CD4-positive, CD25-positive, alpha-beta regulatory T cell (primary cell): ENCODE measurements at regions not wholly inside any gene's neighbourhood (a gene's known extent, or its start where the extent isn't known, plus 50 kb on each side); places are given as distances from the start of the nearest gene placed in this dataset.

Experiments
- ATAC-seq, 2 donors: fragments of 150-1000 bp; cut with Tn5 transposase; one replicate each; pipeline ENCODE4 v1.10.0; 2021; ENCODE audit warnings: low read depth in 2 of 2, moderate number of reproducible peaks in 2 of 2, moderate library complexity in 1 of 2
- DNase-seq, 3 donors: peaks; one replicate each; pipeline versions ENCODE4 v3.0.0 to v3.0.0-alpha.2; 2012 to 2022; ENCODE audit warnings: mixed read lengths in 1 of 3
- H3K27ac ChIP-seq: one replicate; pipeline ENCODE4 v1.7.0; 2013; ENCODE audit warnings: mild to moderate bottlenecking, low read length; ENCODE audit not compliant: insufficient read depth, poor library complexity, severe bottlenecking
- H3K27me3 ChIP-seq: one replicate; pipeline ENCODE4 v1.7.0; 2013; ENCODE audit warnings: low read length; ENCODE audit not compliant: control insufficient read depth, insufficient read depth
- H3K36me3 ChIP-seq: one replicate; pipeline ENCODE4 v1.7.0; 2013; ENCODE audit warnings: mild to moderate bottlenecking, low read length, moderate library complexity; ENCODE audit not compliant: control insufficient read depth, insufficient read depth
- H3K4me1 ChIP-seq: 2 replicates; pipeline ENCODE4 v1.7.0; 2013; ENCODE audit warnings: mild to moderate bottlenecking, low read length; ENCODE audit not compliant: insufficient read depth, control insufficient read depth, poor library complexity, severe bottlenecking
- H3K4me3 ChIP-seq: one replicate; pipeline ENCODE4 v1.7.0; 2013; ENCODE audit warnings: low read depth, mild to moderate bottlenecking, low read length, moderate library complexity
- H3K9me3 ChIP-seq, 2 experiments: 1 replicate in 1 of 2; 2 replicates in 1 of 2; pipeline ENCODE4 v1.7.0; 2013; ENCODE audit warnings: low read length in 2 of 2, mild to moderate bottlenecking in 1 of 2, moderate library complexity in 1 of 2; ENCODE audit not compliant: control insufficient read depth in 2 of 2
- H3K27ac Mint-ChIP-seq, 3 donors: one replicate each; pipeline ENCODE4 v1.8.0; 2020 to 2022; ENCODE audit warnings: mild to moderate bottlenecking in 3 of 3, mixed read lengths in 3 of 3, moderate library complexity in 2 of 3
- H3K27me3 Mint-ChIP-seq: one replicate; pipeline ENCODE4 v1.8.0; 2022; ENCODE audit warnings: mild to moderate bottlenecking, mixed read lengths
- H3K36me3 Mint-ChIP-seq: one replicate; pipeline ENCODE4 v1.8.0; 2020; ENCODE audit warnings: mixed read lengths
- H3K4me1 Mint-ChIP-seq, 4 donors: one replicate each; pipeline ENCODE4 v1.8.0; 2020 to 2022; ENCODE audit warnings: mixed read lengths in 4 of 4, mild to moderate bottlenecking in 1 of 4
- H3K4me3 Mint-ChIP-seq, 4 donors: one replicate each; pipeline ENCODE4 v1.8.0; 2020 to 2022; ENCODE audit warnings: mild to moderate bottlenecking in 4 of 4, mixed read lengths in 4 of 4, moderate library complexity in 3 of 4
- H3K9me3 Mint-ChIP-seq, 7 donors: one replicate each; pipeline ENCODE4 v1.8.0; 2020 to 2022; ENCODE audit warnings: mixed read lengths in 7 of 7, mild to moderate bottlenecking in 3 of 7, moderate library complexity in 2 of 7

DNA sequence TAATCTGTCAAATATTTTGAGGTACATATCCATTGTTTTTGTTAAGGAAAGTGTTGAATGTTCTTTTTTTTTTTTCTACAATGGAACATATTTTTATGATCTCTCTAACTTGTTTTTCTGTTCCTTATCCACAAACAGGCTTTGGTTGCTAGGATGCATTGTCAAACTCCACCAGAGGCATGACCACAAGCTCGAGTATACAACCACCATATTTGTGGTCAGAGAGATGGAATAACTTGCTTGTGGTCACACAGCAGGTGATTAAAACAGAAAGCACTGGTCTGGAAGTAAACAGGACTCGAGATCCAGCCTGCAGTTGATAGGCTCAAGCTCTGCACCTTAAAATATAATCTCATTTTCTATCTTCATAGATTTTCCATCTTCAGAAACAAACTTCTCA, 105.8 kb upstream of the ADAMTS18 start:
- no peak overlapping the region for H3K27ac ChIP-seq
- DNase-seq: no peak
- H3K36me3 Mint-ChIP-seq: no peaks in the 10 kb centered on the region
- H3K27me3 ChIP-seq: no peaks in the 10 kb centered on the region
- no peak overlapping the region for H3K4me3 Mint-ChIP-seq
- no peaks in the 10 kb centered on the region for H3K4me1 ChIP-seq
- H3K36me3 ChIP-seq: no peaks in the 10 kb centered on the region
- H3K27me3 Mint-ChIP-seq: no peaks in the 10 kb centered on the region
- H3K4me3 ChIP-seq: no peak overlapping the region
- no peak for ATAC-seq
- no peaks in the 10 kb centered on the region for H3K9me3 ChIP-seq
- H3K4me1 Mint-ChIP-seq: no peaks in the 10 kb centered on the region
- H3K27ac Mint-ChIP-seq: no peak overlapping the region
- H3K9me3 Mint-ChIP-seq: peaks cover 0 to 2% (median 0%) of the 10 kb centered on the region in 7 donors

DNA sequence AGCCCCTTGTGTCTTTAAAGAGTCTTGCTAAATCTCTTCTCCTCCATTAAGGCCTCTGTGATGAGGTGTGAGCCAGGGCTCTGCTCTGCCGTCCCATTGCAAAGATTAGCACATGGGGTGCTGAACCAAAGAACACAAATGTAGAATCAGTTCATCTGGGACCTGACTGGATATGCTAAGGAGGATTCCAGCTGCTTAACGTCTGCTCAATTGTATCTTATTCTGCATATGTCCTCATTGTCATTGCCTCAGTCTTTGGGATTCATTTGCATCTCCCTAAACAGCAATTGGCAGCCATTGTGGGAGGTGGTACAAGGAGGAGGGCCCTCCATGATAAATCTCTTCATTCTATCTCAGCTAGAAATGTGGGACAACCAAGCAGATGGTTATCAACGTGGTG, 106.3 kb upstream of the ADAMTS18 start:
- Histone ChIP-seq H3K27ac (no peak overlapping the region), H3K4me1 (no peaks in the 10 kb centered on the region), H3K4me3 (no peak overlapping the region), H3K9me3 (no peaks in the 10 kb centered on the region), H3K27me3 (no peaks in the 10 kb centered on the region), H3K36me3 (no peaks in the 10 kb centered on the region)
- H3K4me1 Mint-ChIP-seq: no peaks in the 10 kb centered on the region
- H3K27me3 Mint-ChIP-seq: no peaks in the 10 kb centered on the region
- no peak overlapping the region for H3K4me3 Mint-ChIP-seq
- H3K9me3 Mint-ChIP-seq: peaks cover 0 to 2% (median 0%) of the 10 kb centered on the region in 7 donors
- no peak for ATAC-seq
- H3K36me3 Mint-ChIP-seq: no peaks in the 10 kb centered on the region
- no peak for DNase-seq
- no peak overlapping the region for H3K27ac Mint-ChIP-seq

DNA sequence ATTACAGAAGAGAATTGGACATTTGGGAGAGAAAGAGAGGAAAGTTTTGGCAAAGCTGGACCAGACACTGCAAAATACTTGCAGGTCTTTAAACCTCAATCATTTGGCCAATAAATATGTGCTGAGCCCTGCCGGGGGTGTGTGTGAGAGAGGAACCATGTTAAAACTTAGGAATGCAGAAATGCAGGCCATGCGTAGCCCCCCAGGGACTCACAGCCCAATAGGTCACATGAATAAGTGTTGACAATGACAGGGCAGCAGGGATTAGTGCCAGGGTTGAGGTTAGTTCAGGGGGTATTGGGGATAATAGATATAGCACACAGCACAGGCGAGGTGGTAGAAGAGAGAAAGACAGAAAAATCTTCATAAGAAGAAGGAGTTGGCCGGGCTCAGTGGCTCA, 113.3 kb upstream of the ADAMTS18 start:
- DNase-seq (no peak), ATAC-seq (no peak)
- Histone ChIP-seq H3K27ac (no peak overlapping the region), H3K4me1 (no peaks in the 10 kb centered on the region), H3K9me3 (no peaks in the 10 kb centered on the region), H3K36me3 (no peaks in the 10 kb centered on the region), H3K27me3 (no peaks in the 10 kb centered on the region), H3K4me3 (no peak overlapping the region)
- Mint-ChIP-seq H3K9me3 (no peaks in the 10 kb centered on the region), H3K36me3 (no peaks in the 10 kb centered on the region), H3K4me1 (no peaks in the 10 kb centered on the region), H3K27ac (no peak overlapping the region), H3K4me3 (no peak overlapping the region), H3K27me3 (no peaks in the 10 kb centered on the region)

DNA sequence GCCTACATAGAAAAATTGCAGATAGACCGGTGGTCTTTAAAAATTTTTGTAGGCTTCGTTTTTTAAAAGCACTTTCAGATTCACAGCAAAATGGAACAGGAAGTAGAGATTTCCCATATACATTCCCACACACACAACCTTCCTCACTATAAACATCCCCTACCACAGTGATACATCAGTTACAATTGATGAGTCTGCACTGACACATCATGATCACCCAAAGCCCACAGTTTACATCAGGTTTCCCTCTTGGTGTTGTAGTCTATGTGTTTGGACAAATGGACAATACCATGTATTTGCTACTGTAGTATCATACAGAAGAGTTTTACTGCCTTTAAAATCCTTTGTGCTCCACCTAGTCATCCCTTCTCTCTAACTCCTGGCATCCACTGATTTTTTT, 113.9 kb upstream of the ADAMTS18 start:
- no peak overlapping the region for H3K27ac Mint-ChIP-seq

DNA sequence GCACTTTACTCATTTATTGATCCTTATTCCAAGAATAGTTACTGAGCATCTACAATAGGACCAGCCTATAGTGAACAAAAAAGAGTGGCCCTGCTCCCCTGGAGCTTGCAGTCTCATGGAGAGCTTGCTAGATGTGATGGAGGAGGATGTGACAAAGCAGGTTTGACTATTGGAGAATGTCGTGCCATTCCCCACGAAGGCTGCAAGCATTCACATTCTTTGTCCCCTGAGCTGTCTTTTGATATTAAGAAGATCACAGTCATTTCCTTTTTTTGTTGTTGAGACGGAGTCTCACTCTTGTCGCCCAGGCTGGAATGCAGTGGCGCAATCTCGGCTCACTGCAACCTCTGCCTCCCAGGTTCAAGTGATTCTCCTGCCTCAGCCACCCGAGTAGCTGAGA, 115.0 kb upstream of the ADAMTS18 start:
- H3K4me1 Mint-ChIP-seq: no peaks in the 10 kb centered on the region
- no peaks in the 10 kb centered on the region for H3K4me1 ChIP-seq
- no peak for ATAC-seq
- no peaks in the 10 kb centered on the region for H3K36me3 Mint-ChIP-seq
- no peaks in the 10 kb centered on the region for H3K9me3 ChIP-seq
- H3K27me3 ChIP-seq: no peaks in the 10 kb centered on the region
- no peak overlapping the region for H3K4me3 Mint-ChIP-seq
- H3K36me3 ChIP-seq: no peaks in the 10 kb centered on the region
- no peak overlapping the region for H3K4me3 ChIP-seq
- no peak overlapping the region for H3K27ac Mint-ChIP-seq
- no peak overlapping the region for H3K27ac ChIP-seq
- H3K9me3 Mint-ChIP-seq: no peaks in the 10 kb centered on the region
- no peaks in the 10 kb centered on the region for H3K27me3 Mint-ChIP-seq
- no peak for DNase-seq

More for the DNA sequence above, 113.9 kb upstream of the ADAMTS18 start:
- H3K4me1 Mint-ChIP-seq: no peaks in the 10 kb centered on the region
- no peaks in the 10 kb centered on the region for H3K9me3 ChIP-seq
- DNase-seq (no peak), ATAC-seq (no peak)
- no peak overlapping the region for H3K27ac ChIP-seq
- no peaks in the 10 kb centered on the region for H3K36me3 Mint-ChIP-seq
- no peak overlapping the region for H3K4me3 ChIP-seq
- H3K36me3 ChIP-seq: no peaks in the 10 kb centered on the region
- no peaks in the 10 kb centered on the region for H3K27me3 Mint-ChIP-seq
- no peak overlapping the region for H3K4me3 Mint-ChIP-seq
- H3K4me1 ChIP-seq: no peaks in the 10 kb centered on the region
- H3K27me3 ChIP-seq: no peaks in the 10 kb centered on the region
- no peaks in the 10 kb centered on the region for H3K9me3 Mint-ChIP-seq

DNA sequence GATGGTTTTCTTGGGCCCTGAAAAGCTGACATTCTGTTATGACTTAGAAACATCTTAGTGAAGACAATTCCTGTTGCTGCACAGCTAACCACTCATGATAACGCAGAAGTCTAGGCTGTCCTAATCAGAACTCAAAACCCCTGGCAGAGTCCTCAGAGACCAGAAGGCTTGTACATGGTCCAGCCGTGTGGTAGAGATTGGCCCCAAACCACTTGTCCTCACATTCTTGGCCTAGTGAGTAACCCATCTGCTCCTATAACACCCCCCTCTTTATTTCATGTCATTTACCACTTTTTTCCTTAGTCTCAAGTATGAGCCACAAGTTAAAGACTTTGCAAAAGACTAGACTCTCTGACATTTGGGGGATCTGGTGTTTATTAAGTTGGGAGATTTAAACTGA, 116.5 kb upstream of the ADAMTS18 start:
- Mint-ChIP-seq H3K27ac (no peak overlapping the region), H3K27me3 (no peaks in the 10 kb centered on the region), H3K9me3 (no peaks in the 10 kb centered on the region), H3K4me1 (no peaks in the 10 kb centered on the region), H3K36me3 (no peaks in the 10 kb centered on the region), H3K4me3 (no peak overlapping the region)
- H3K36me3 ChIP-seq: no peaks in the 10 kb centered on the region
- H3K4me1 ChIP-seq: no peaks in the 10 kb centered on the region
- no peak overlapping the region for H3K27ac ChIP-seq
- ATAC-seq (no peak), DNase-seq (no peak)
- no peak overlapping the region for H3K4me3 ChIP-seq
- H3K27me3 ChIP-seq: no peaks in the 10 kb centered on the region
- no peaks in the 10 kb centered on the region for H3K9me3 ChIP-seq

DNA sequence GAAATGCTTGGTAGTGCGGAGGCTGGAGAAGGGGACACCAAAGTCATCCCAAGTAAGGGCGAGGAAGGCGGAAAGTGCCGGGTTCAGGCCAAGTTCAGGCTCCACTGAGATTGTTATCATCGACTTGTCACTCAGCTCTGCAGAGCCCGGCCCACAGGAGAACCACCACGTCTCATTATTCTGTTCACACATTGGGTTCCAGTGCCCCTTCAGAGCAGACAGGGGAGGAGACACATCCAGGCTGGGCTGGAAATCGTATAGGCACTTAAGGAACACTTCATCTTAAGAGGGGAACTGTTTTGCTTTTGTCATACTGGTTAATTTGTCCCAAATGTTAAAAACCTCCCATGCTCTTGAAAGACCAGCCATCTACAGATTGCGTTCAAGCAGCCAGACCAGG, 118.3 kb upstream of the ADAMTS18 start:
- H3K4me1 Mint-ChIP-seq: no peaks in the 10 kb centered on the region
- no peak overlapping the region for H3K4me3 Mint-ChIP-seq

DNA sequence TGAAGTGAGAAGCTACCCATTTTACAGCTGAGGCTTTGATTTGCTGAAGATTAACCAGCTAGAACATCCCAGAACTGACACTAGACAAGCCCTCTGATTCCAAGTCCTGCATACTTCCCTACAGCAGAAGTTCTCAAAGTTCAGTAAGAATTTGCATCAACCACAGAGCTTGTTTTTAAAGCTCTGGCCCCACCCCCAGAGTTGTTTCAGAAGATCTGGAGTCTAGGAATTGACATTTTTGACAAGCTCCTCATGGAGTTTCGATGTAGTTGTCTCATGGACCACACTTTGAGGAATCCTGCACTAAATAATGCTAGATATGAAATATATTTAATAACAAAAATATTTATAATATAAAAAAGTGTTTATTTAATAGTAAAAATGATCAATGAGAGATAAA, 120.3 kb upstream of the ADAMTS18 start:
- DNase-seq (no peak), ATAC-seq (no peak)
- H3K4me3 ChIP-seq: no peak overlapping the region
- Mint-ChIP-seq H3K9me3 (no peaks in the 10 kb centered on the region), H3K27me3 (no peaks in the 10 kb centered on the region), H3K4me1 (no peaks in the 10 kb centered on the region), H3K36me3 (no peaks in the 10 kb centered on the region), H3K27ac (no peak overlapping the region), H3K4me3 (no peak overlapping the region)
- no peaks in the 10 kb centered on the region for H3K4me1 ChIP-seq
- no peaks in the 10 kb centered on the region for H3K9me3 ChIP-seq
- no peak overlapping the region for H3K27ac ChIP-seq
- no peaks in the 10 kb centered on the region for H3K27me3 ChIP-seq
- no peaks in the 10 kb centered on the region for H3K36me3 ChIP-seq

More for the DNA sequence above, 118.3 kb upstream of the ADAMTS18 start:
- H3K27me3 ChIP-seq: no peaks in the 10 kb centered on the region
- H3K4me3 ChIP-seq: no peak overlapping the region
- DNase-seq (no peak), ATAC-seq (no peak)
- H3K4me1 ChIP-seq: no peaks in the 10 kb centered on the region
- H3K36me3 ChIP-seq: no peaks in the 10 kb centered on the region
- no peaks in the 10 kb centered on the region for H3K36me3 Mint-ChIP-seq
- no peaks in the 10 kb centered on the region for H3K9me3 ChIP-seq
- H3K27ac ChIP-seq: no peak overlapping the region
- H3K27me3 Mint-ChIP-seq: no peaks in the 10 kb centered on the region
- H3K27ac Mint-ChIP-seq: no peak overlapping the region
- H3K9me3 Mint-ChIP-seq: no peaks in the 10 kb centered on the region
